WTC11 (cell line): ENCODE measurements at regions not wholly inside any gene's neighbourhood (a gene's known extent, or its start where the extent isn't known, plus 50 kb on each side); places are given as distances from the start of the nearest gene placed in this dataset.

Experiments used
- ATF2 ChIP-seq: sonication (generic); formaldehyde crosslinking; IDR thresholded peaks from 2 replicates; pipeline ENCODE4 v1.8.1; 2022; ENCODE audit warnings: low read depth, missing genetic modification reagents, borderline replicate concordance
- CREB1 ChIP-seq: sonication (generic); formaldehyde crosslinking; IDR thresholded peaks from 2 replicates; pipeline ENCODE4 v1.8.0; 2023; ENCODE audit warnings: mild to moderate bottlenecking, missing genetic modification reagents
- CTCF ChIP-seq: fragments of 200-600 bp; IDR thresholded peaks from 2 replicates; pipeline ENCODE4 v1.8.0; 2022; ENCODE audit warnings: antibody characterized with exemption
- JAZF1 ChIP-seq: fragments of 250-450 bp; sonication (Bioruptor Pico); IDR thresholded peaks from 2 replicates; pipeline ENCODE4 v1.9.0; 2021; ENCODE audit warnings: moderate library complexity, mild to moderate bottlenecking, inconsistent platforms
- KAT7 ChIP-seq: sonication (generic); formaldehyde crosslinking; IDR thresholded peaks from 2 replicates; pipeline ENCODE4 v1.8.1; 2023; ENCODE audit warnings: missing genetic modification reagents, mild to moderate bottlenecking, borderline replicate concordance
- MLX ChIP-seq: sonication (generic); formaldehyde crosslinking; IDR thresholded peaks from 2 replicates; pipeline ENCODE4 v1.8.1; 2023; ENCODE audit warnings: mild to moderate bottlenecking, missing genetic modification reagents, moderate library complexity
- USF1 ChIP-seq: sonication (generic); formaldehyde crosslinking; IDR thresholded peaks from 2 replicates; pipeline ENCODE4 v1.8.0; 2022; ENCODE audit warnings: mild to moderate bottlenecking, missing genetic modification reagents
- USF2 ChIP-seq: sonication (generic); formaldehyde crosslinking; IDR thresholded peaks from 2 replicates; pipeline ENCODE4 v1.8.1; 2023; ENCODE audit warnings: mild to moderate bottlenecking, missing genetic modification reagents, moderate library complexity
- ZBTB43 ChIP-seq: sonication (generic); formaldehyde crosslinking; IDR thresholded peaks from 2 replicates; pipeline ENCODE4 v1.8.1; 2023; ENCODE audit warnings: mild to moderate bottlenecking, missing genetic modification reagents
- ZNF512 ChIP-seq: sonication (generic); formaldehyde crosslinking; IDR thresholded peaks from 2 replicates; pipeline ENCODE4 v1.8.1; 2022; ENCODE audit warnings: missing genetic modification reagents, borderline replicate concordance

GRCh38 chr2:139909136-139909535, 1128.9 kb upstream of the NXPH2 start:
- TF ChIP-seq USF2 (CRISPR knock-in tag): no peak
- TF ChIP-seq ZNF512 (CRISPR knock-in tag): no peak
- no peak for TF ChIP-seq ZBTB43 (CRISPR knock-in tag)
- no peak for TF ChIP-seq JAZF1 (CRISPR knock-in tag)
- TF ChIP-seq CTCF: no peak
- TF ChIP-seq KAT7 (CRISPR knock-in tag): no peak
- TF ChIP-seq ATF2: no peak
- no peak for TF ChIP-seq MLX
- no peak for TF ChIP-seq USF1 (CRISPR knock-in tag)
- no peak for TF ChIP-seq CREB1 (CRISPR knock-in tag)
